Inflammatory macrophage treated with lipopolysaccharide for 4 hours (primary cell): ENCODE measurements at regions not wholly inside any gene's neighbourhood (a gene's known extent, or its start where the extent isn't known, plus 50 kb on each side); places are given as distances from the start of the nearest gene placed in this dataset.
A peak's percentile ranks its signal among the peaks of the same experiment; 100 is the strongest.

Experiments
- DNase-seq: peaks from one replicate; pipeline ENCODE4 v3.0.0-alpha.2; 2020

GRCh38 chr2:136209561-136210454 is 91.9 kb upstream of the CXCR4 start:
- DNase-seq: no peak

GRCh38 chr2:136208682-136209420 is 90.9 kb upstream of the CXCR4 start:
- DNase-seq: no peak

- no peak for DNase-seq
These were observed 89.7 kb upstream of the CXCR4 start for GRCh38 chr2:136207665-136208064.

- peak; percentile 47 for DNase-seq
These were observed 89.2 kb upstream of the CXCR4 start for GRCh38 chr2:136207030-136207623.

- no peak for DNase-seq
These were observed 88.7 kb upstream of the CXCR4 start for GRCh38 chr2:136206613-136207012.

GRCh38 chr2:136205615-136206014 is 87.7 kb upstream of the CXCR4 start:
- peak; percentile 15 for DNase-seq

GRCh38 chr2:136204971-136205370 is 87.0 kb upstream of the CXCR4 start:
- DNase-seq: no peak

GRCh38 chr2:136195226-136195625 is 77.3 kb upstream of the CXCR4 start:
- no peak for DNase-seq

- no peak for DNase-seq
These were observed 73.1 kb upstream of the CXCR4 start for GRCh38 chr2:136191041-136191440.

- no peak for DNase-seq
These were observed 71.4 kb upstream of the CXCR4 start for GRCh38 chr2:136189221-136189782.

GRCh38 chr2:136188086-136188485 is 70.1 kb upstream of the CXCR4 start:
- DNase-seq: no peak

- DNase-seq: peak; percentile 78
These were observed 68.2 kb upstream of the CXCR4 start for GRCh38 chr2:136185981-136186776.

GRCh38 chr2:136183097-136183496 is 65.1 kb upstream of the CXCR4 start:
- no peak for DNase-seq

- no peak for DNase-seq
These were observed 64.4 kb upstream of the CXCR4 start for GRCh38 chr2:136182315-136182714.

- DNase-seq: no peak
These were observed 61.6 kb upstream of the CXCR4 start for GRCh38 chr2:136179602-136179975.

GRCh38 chr2:136178941-136179601 is 61.1 kb upstream of the CXCR4 start:
- no peak for DNase-seq

GRCh38 chr2:136175868-136176267 is 57.9 kb upstream of the CXCR4 start:
- no peak for DNase-seq

- no peak for DNase-seq
These were observed 57.5 kb upstream of the CXCR4 start for GRCh38 chr2:136175466-136175865.

- DNase-seq: no peak
These were observed 55.2 kb upstream of the CXCR4 start for GRCh38 chr2:136173126-136173525.

- no peak for DNase-seq
These were observed 53.3 kb upstream of the CXCR4 start for GRCh38 chr2:136171223-136171622.

GRCh38 chr2:136168720-136169119 is 50.8 kb upstream of the CXCR4 start:
- no peak for DNase-seq
